ENCODE measurements at regions not wholly inside any gene's neighbourhood (a gene's known extent, or its start where the extent isn't known, plus 50 kb on each side); places are given as distances from the start of the nearest gene placed in this dataset.

DNA sequence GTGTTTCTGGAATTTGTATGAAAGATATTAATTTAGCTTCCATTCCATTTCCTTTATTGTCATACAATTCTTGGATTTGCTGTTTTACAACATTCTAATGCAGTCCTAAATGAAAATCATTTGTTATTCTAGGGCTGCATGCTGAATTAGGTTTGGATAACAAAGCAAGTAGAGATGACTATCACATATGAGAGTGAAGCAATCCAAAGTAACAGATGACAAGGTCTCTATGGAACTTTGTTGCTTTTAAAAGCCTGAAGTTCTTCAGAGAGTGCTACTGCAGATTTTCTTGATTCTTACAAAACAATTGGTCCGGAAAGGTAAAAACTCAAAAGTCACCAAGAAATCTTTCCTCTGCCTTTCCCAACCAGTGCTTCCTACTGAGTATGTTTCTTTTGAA lies 56.9 kb upstream of the VCAN start (continued):
- TF ChIP-seq TAF7 (optimal IDR thresholded peaks at IDR 0.05; ENCODE audit: borderline replicate concordance, low read depth, low read length): no peak
- TF ChIP-seq, protein P1, sequence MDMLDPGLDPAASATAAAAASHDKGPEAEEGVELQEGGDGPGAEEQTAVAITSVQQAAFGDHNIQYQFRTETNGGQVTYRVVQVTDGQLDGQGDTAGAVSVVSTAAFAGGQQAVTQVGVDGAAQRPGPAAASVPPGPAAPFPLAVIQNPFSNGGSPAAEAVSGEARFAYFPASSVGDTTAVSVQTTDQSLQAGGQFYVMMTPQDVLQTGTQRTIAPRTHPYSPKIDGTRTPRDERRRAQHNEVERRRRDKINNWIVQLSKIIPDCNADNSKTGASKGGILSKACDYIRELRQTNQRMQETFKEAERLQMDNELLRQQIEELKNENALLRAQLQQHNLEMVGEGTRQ (IDR thresholded peaks at IDR 0.05; ENCODE audit: low read length): no peak
